CD14-positive monocyte (primary cell): ENCODE measurements at regions not wholly inside any gene's neighbourhood (a gene's known extent, or its start where the extent isn't known, plus 50 kb on each side); places are given as distances from the start of the nearest gene placed in this dataset.

Experiments
- DNase-seq, 3 donors: peaks; one replicate each; pipeline ENCODE4 v3.0.0-alpha.2; 2011 to 2022
- H2AFZ ChIP-seq: 2 replicates; pipeline ENCODE4 v1.6.0; 2012; ENCODE audit warnings: mild to moderate bottlenecking, low read depth, low read length, inconsistent platforms; ENCODE audit not compliant: insufficient read depth, poor library complexity, severe bottlenecking
- H3K27ac ChIP-seq, 2 donors: 1 replicate in 1 of 2; 2 replicates in 1 of 2; pipeline ENCODE4 v1.5.1; 2012 to 2013; ENCODE audit warnings: low read length in 2 of 2, control low read depth in 1 of 2, inconsistent platforms in 1 of 2, low read depth in 1 of 2, mild to moderate bottlenecking in 1 of 2
- H3K27me3 ChIP-seq, 2 donors: one replicate each; pipeline versions ENCODE4 v1.6.0 to v1.6.1; 2011 to 2013; ENCODE audit warnings: low read length in 2 of 2; ENCODE audit not compliant: control insufficient read depth in 2 of 2, insufficient read depth in 2 of 2
- H3K36me3 ChIP-seq, 2 donors: replicated peaks in 1 of 2; 1 replicate in 1 of 2; 2 replicates in 1 of 2; pipeline versions ENCODE4 v1.5.1 to v1.6.1; 2012 to 2013; ENCODE audit warnings: low read length in 2 of 2, control low read depth in 1 of 2, inconsistent platforms in 1 of 2, mild to moderate bottlenecking in 1 of 2; ENCODE audit not compliant: insufficient read depth in 2 of 2, control insufficient read depth in 1 of 2
- H3K4me1 ChIP-seq, 2 donors: 1 replicate in 1 of 2; 2 replicates in 1 of 2; pipeline versions ENCODE4 v1.5.1 to v1.6.1; 2012 to 2013; ENCODE audit warnings: low read length in 2 of 2, control low read depth in 1 of 2, inconsistent platforms in 1 of 2, mild to moderate bottlenecking in 1 of 2, moderate library complexity in 1 of 2; ENCODE audit not compliant: insufficient read depth in 2 of 2, control insufficient read depth in 1 of 2
- H3K4me2 ChIP-seq: replicated peaks from 2 replicates; pipeline ENCODE3; 2012; ENCODE audit warnings: low read length, moderate library complexity, mild to moderate bottlenecking; ENCODE audit not compliant: poor library complexity, severe bottlenecking; ENCODE audit errors: extremely low read depth
- H3K4me3 ChIP-seq, 3 experiments: fragments of 200-600 bp in 1 of 3; sonication (generic) in 1 of 3; replicated peaks in 1 of 3; 1 replicate in 2 of 3; 2 replicates in 1 of 3; pipeline ENCODE4 v1.5.1; 2011 to 2013; ENCODE audit warnings: low read length in 3 of 3, mild to moderate bottlenecking in 3 of 3, control low read depth in 2 of 3, low read depth in 2 of 3, inconsistent platforms in 1 of 3, moderate library complexity in 1 of 3
- H3K79me2 ChIP-seq: 2 replicates; pipeline ENCODE4 v1.6.0; 2012; ENCODE audit warnings: mild to moderate bottlenecking, control low read depth, inconsistent platforms, low read length, moderate library complexity; ENCODE audit not compliant: insufficient read depth
- H3K9ac ChIP-seq: 2 replicates; pipeline ENCODE4 v1.6.0; 2017; ENCODE audit warnings: low read length, mild to moderate bottlenecking; ENCODE audit not compliant: insufficient read depth, poor library complexity, severe bottlenecking
- H3K9me3 ChIP-seq, 2 donors: replicated peaks in 1 of 2; 1 replicate in 1 of 2; 2 replicates in 1 of 2; pipeline versions ENCODE4 v1.5.1 to v1.6.1; 2012 to 2013; ENCODE audit warnings: low read length in 2 of 2, control low read depth in 1 of 2; ENCODE audit not compliant: control insufficient read depth in 1 of 2, insufficient read depth in 1 of 2
- H4K20me1 ChIP-seq: 2 replicates; pipeline ENCODE4 v1.6.0; 2012; ENCODE audit warnings: mild to moderate bottlenecking, low read length, control low read depth, moderate library complexity; ENCODE audit not compliant: insufficient read depth
- H3K27ac Mint-ChIP-seq, 7 donors: one replicate each; pipeline ENCODE4 v1.8.0; 2020; ENCODE audit warnings: mild to moderate bottlenecking in 7 of 7, mixed read lengths in 7 of 7, moderate library complexity in 6 of 7, inconsistent platforms in 2 of 7
- H3K27me3 Mint-ChIP-seq, 3 donors: one replicate each; pipeline ENCODE4 v1.8.0; 2021 to 2022; ENCODE audit warnings: low read depth in 3 of 3, mild to moderate bottlenecking in 3 of 3, mixed read lengths in 3 of 3, moderate library complexity in 3 of 3, inconsistent platforms in 1 of 3
- H3K36me3 Mint-ChIP-seq, 2 donors: one replicate each; pipeline ENCODE4 v1.8.0; 2020; ENCODE audit warnings: mixed read lengths in 2 of 2, inconsistent platforms in 1 of 2, mild to moderate bottlenecking in 1 of 2
- H3K4me1 Mint-ChIP-seq: one replicate; pipeline ENCODE4 v1.8.0; 2020; ENCODE audit warnings: mild to moderate bottlenecking, mixed read lengths
- H3K4me3 Mint-ChIP-seq, 2 donors: one replicate each; pipeline ENCODE4 v1.8.0; 2020; ENCODE audit warnings: mild to moderate bottlenecking in 2 of 2, mixed read lengths in 2 of 2, moderate library complexity in 1 of 2
- H3K9me3 Mint-ChIP-seq, 7 donors: one replicate each; pipeline ENCODE4 v1.8.0; 2020 to 2022; ENCODE audit warnings: mixed read lengths in 7 of 7, mild to moderate bottlenecking in 6 of 7, moderate library complexity in 6 of 7, inconsistent platforms in 2 of 7
- WGBS: methylation state at CpG from one replicate; pipeline ENCODE4 v1.1.5; 2013; ENCODE audit warnings: missing lambda C conversion rate; ENCODE audit not compliant: insufficient coverage; 5-methylcytosine and 5-hydroxymethylcytosine counted together
- intact Hi-C, 2 donors: fragments of 100-400 bp; cut with micrococcal nuclease; formaldehyde crosslinking; loops; one replicate each; pipeline versions ENCODE4 v1.15.0 to v1.15.1; 2023
- TF ChIP-seq, protein P1 (sequence below): fragments of 200-600 bp; IDR thresholded peaks from one replicate; pipeline ENCODE4 v1.8.0; 2022; ENCODE audit warnings: antibody characterized with exemption, mild to moderate bottlenecking

GRCh38 chr1:239197871-239198270 is 188.5 kb upstream of the CHRM3 start:
- H3K4me2 ChIP-seq, result no peak overlapping the region
- no peaks in the 10 kb centered on the region for H3K4me1 ChIP-seq
- intact Hi-C loops, result no loop called here
- H3K9me3 ChIP-seq, result peaks cover 0 to 6% of the 10 kb centered on the region in 2 donors
- no peaks in the 10 kb centered on the region for H3K27me3 ChIP-seq
- H3K36me3 ChIP-seq, result no peaks in the 10 kb centered on the region
- H3K79me2 ChIP-seq, result no peaks in the 10 kb centered on the region
- WGBS, result 100% methylated on average over 2 of the region's 4 CpGs
- no peaks in the 10 kb centered on the region for H3K36me3 Mint-ChIP-seq
- DNase-seq, result no peak
- peaks cover 3% of the 10 kb centered on the region for H3K4me1 Mint-ChIP-seq
- no peak overlapping the region for H3K27ac ChIP-seq
- no peak overlapping the region for H3K9ac ChIP-seq
- TF ChIP-seq, protein P1, sequence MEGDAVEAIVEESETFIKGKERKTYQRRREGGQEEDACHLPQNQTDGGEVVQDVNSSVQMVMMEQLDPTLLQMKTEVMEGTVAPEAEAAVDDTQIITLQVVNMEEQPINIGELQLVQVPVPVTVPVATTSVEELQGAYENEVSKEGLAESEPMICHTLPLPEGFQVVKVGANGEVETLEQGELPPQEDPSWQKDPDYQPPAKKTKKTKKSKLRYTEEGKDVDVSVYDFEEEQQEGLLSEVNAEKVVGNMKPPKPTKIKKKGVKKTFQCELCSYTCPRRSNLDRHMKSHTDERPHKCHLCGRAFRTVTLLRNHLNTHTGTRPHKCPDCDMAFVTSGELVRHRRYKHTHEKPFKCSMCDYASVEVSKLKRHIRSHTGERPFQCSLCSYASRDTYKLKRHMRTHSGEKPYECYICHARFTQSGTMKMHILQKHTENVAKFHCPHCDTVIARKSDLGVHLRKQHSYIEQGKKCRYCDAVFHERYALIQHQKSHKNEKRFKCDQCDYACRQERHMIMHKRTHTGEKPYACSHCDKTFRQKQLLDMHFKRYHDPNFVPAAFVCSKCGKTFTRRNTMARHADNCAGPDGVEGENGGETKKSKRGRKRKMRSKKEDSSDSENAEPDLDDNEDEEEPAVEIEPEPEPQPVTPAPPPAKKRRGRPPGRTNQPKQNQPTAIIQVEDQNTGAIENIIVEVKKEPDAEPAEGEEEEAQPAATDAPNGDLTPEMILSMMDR, result no peak
- H3K4me3 Mint-ChIP-seq, result no peak overlapping the region
- H3K4me3 ChIP-seq, result no peak overlapping the region
- no peaks in the 10 kb centered on the region for H4K20me1 ChIP-seq
- H3K27ac Mint-ChIP-seq, result no peak overlapping the region
- peaks cover 0 to 2% (median 0%) of the 10 kb centered on the region in 3 donors for H3K27me3 Mint-ChIP-seq
- peaks cover 5 to 16% (median 11%) of the 10 kb centered on the region in 7 donors for H3K9me3 Mint-ChIP-seq
- H2AFZ ChIP-seq, result no peak overlapping the region

DNA sequence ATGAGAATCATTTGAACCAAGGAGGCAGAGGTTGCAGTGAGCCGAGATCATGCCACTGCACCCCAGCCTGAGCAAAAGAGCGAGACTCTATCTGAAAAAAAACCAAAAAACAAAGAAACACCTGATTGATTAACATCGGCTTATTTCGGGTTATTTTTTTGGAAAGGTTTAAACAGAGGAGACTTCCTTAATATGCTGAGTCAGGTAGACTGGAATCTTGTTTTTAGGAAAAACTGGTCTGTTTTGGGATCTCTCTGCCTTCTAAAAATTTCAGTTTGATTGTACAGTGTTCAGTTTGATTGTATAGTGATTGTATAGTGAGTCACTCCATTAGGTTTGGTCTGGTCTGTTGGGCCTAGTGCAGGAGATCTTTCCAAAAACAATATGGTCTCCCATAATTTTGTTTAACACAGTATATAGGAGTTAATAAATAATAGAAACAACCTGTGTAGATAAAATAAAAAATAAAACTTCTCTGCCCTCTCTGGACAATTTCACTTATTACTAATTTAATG is 196.3 kb upstream of the CHRM3 start:
- H2AFZ ChIP-seq, result no peak overlapping the region
- H3K4me3 ChIP-seq, result no peak overlapping the region
- Mint-ChIP-seq H3K4me1 (peaks cover 6% of the 10 kb centered on the region), H3K9me3 (peaks cover 0 to 4% (median 2%) of the 10 kb centered on the region in 7 donors), H3K36me3 (no peaks in the 10 kb centered on the region), H3K4me3 (no peak overlapping the region), H3K27me3 (no peaks in the 10 kb centered on the region), H3K27ac (no peak overlapping the region)
- no peak overlapping the region for H3K4me2 ChIP-seq
- 90% methylated on average over 2 of the region's 4 CpGs for whole genome bisulfite sequencing
- TF ChIP-seq, protein P1, result no peak
- no peaks in the 10 kb centered on the region for H3K4me1 ChIP-seq
- H4K20me1 ChIP-seq, result no peaks in the 10 kb centered on the region
- no peak overlapping the region for H3K27ac ChIP-seq
- DNase-seq, result no peak
- no peaks in the 10 kb centered on the region for H3K9me3 ChIP-seq
- H3K79me2 ChIP-seq, result no peaks in the 10 kb centered on the region
- no peaks in the 10 kb centered on the region for H3K27me3 ChIP-seq
- H3K36me3 ChIP-seq, result no peaks in the 10 kb centered on the region
- intact Hi-C loops, result no loop called here
- H3K9ac ChIP-seq, result no peak overlapping the region
